IPS-18a (cell line): ENCODE measurements at regions not wholly inside any gene's neighbourhood (a gene's known extent, or its start where the extent isn't known, plus 50 kb on each side); places are given as distances from the start of the nearest gene placed in this dataset.

Experiments
- H3K27ac ChIP-seq: one replicate; pipeline ENCODE4 v1.5.1; 2013; ENCODE audit warnings: low read length
- H3K27me3 ChIP-seq: one replicate; pipeline ENCODE4 v1.6.1; 2013; ENCODE audit warnings: mild to moderate bottlenecking, low read length; ENCODE audit not compliant: control insufficient read depth, insufficient read depth
- H3K36me3 ChIP-seq: one replicate; pipeline ENCODE4 v1.6.1; 2013; ENCODE audit warnings: low read depth, low read length; ENCODE audit not compliant: control insufficient read depth
- H3K4me1 ChIP-seq: one replicate; pipeline ENCODE4 v1.6.1; 2013; ENCODE audit warnings: low read depth, low read length; ENCODE audit not compliant: control insufficient read depth
- H3K4me3 ChIP-seq: one replicate; pipeline ENCODE4 v1.5.1; 2013; ENCODE audit warnings: low read length
- H3K9ac ChIP-seq: one replicate; pipeline ENCODE4 v1.6.1; 2013; ENCODE audit warnings: mild to moderate bottlenecking, low read length, moderate library complexity
- H3K9me3 ChIP-seq: one replicate; pipeline ENCODE4 v1.6.1; 2013; ENCODE audit warnings: low read depth, low read length; ENCODE audit not compliant: control insufficient read depth

DNA sequence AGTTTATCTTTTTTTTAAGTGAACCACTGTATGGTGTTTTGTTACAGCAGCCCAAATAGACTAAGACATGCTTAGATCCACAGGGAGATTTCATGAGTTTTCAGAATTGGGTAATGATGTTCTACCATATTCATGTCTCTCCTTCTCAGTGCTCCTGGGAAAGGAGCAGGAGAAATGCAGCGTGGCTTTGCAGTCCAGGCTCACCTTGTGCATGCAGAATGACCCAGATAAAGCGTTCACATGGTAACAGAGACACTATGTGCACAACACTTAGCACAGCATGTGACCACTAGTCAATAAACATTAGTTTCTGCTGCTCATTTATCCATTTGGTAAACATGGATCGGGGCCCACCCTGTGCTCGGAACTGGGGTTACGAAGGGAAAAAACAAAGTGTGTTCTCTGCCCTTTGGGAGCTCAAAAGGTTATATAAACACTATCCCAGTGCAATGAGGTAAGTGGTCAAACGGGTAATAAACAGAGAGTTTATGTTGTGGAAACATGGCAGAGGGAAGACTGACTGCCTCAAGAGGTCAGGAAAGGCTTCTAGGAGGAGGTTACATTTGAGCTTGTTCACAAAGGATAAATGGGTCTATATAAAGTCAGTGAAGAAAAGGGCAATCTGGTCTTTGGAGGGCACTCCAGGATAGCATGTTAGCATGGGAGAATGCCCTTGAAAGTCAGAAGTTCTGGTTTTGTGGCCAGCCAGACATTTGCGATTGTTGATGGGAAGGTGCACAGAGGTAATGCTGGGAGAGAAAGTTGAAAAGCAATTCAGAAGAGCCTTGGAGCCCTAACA is 299.2 kb downstream of the TDRD15 start:
- no peaks in the 10 kb centered on the region for H3K27me3 ChIP-seq
- no peaks in the 10 kb centered on the region for H3K4me1 ChIP-seq
- H3K36me3 ChIP-seq = no peaks in the 10 kb centered on the region
- H3K9me3 ChIP-seq = no peaks in the 10 kb centered on the region
- no peak overlapping the region for H3K9ac ChIP-seq
- H3K4me3 ChIP-seq = no peak overlapping the region
- no peak overlapping the region for H3K27ac ChIP-seq

DNA sequence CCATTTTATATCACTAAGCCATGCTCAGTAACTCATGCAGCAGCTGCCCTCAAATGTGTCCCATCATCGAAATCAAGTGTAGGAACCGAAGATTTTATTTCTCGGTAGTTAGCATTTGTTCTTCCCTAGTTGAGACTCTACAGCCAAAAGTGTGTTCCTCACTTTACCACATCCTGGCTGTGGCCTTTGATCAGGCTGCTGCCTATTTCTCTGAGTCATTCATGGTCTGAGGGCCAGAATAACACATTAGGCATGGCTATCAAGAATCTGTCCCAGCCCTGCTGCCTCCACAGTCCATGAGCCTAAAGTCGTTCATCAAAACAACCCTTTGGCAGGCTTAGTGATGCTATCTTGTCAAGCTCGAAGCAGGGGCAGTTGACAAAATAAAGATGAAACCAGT is 300.1 kb downstream of the TDRD15 start:
- Histone ChIP-seq H3K27me3 (no peaks in the 10 kb centered on the region), H3K27ac (no peak overlapping the region), H3K9me3 (no peaks in the 10 kb centered on the region), H3K4me3 (no peak overlapping the region), H3K9ac (no peak overlapping the region), H3K36me3 (no peaks in the 10 kb centered on the region), H3K4me1 (no peaks in the 10 kb centered on the region)

DNA sequence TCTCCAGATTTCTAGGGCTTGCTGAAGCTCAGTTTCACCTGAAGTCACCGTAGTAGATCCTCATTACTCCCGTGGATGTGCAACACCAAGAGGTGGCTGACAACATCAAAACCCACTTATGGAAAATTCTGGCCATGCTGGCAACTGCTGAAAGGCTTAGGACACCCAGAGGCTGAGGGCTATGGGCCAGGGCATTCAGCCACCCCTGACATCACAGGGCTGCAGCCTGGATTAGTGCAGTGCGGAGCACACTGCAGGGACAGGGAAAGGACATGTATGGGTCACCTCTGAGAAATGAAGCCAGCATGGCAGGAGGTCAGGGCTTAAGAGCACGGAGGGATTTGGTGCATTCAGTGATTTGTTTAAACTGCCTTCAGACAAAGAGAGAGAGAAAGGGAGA is 300.6 kb downstream of the TDRD15 start:
- Histone ChIP-seq H3K36me3 (no peaks in the 10 kb centered on the region), H3K4me3 (no peak overlapping the region), H3K9ac (no peak overlapping the region), H3K9me3 (no peaks in the 10 kb centered on the region), H3K27me3 (no peaks in the 10 kb centered on the region), H3K4me1 (no peaks in the 10 kb centered on the region), H3K27ac (no peak overlapping the region)

- H3K36me3 ChIP-seq = no peaks in the 10 kb centered on the region
- no peak overlapping the region for H3K4me3 ChIP-seq
- no peaks in the 10 kb centered on the region for H3K4me1 ChIP-seq
- H3K27ac ChIP-seq = no peak overlapping the region
- no peaks in the 10 kb centered on the region for H3K9me3 ChIP-seq
- no peak overlapping the region for H3K9ac ChIP-seq
- H3K27me3 ChIP-seq = no peaks in the 10 kb centered on the region
Observed at GRCh38 chr2:21427606-21428005, 303.8 kb downstream of the TDRD15 start.

DNA sequence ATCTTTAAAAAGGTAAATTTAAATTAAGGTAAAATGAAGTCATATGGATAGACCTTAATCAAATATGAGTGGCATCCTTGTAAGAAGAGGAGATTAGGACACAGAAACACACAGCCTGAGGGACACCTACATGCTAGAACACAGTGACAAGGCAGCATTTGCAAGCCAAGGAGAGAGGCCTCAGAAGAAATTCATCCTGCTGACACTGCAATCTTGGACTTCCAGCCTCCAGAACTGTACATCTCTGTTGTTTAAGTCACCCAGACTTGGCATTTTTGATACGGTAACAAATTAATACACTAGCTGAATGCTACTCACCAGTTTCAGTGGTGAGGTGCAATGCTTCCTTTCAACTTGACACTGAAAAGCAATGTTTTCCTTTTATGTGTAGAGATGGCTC is 305.0 kb downstream of the TDRD15 start:
- no peak overlapping the region for H3K4me3 ChIP-seq
- H3K27ac ChIP-seq = no peak overlapping the region
- no peaks in the 10 kb centered on the region for H3K4me1 ChIP-seq
- H3K36me3 ChIP-seq = no peaks in the 10 kb centered on the region
- H3K9ac ChIP-seq = no peak overlapping the region
- H3K27me3 ChIP-seq = no peaks in the 10 kb centered on the region
- no peaks in the 10 kb centered on the region for H3K9me3 ChIP-seq

GRCh38 chr2:21429747-21430146 is 306.0 kb downstream of the TDRD15 start:
- H3K27ac ChIP-seq = no peak overlapping the region
- no peak overlapping the region for H3K4me3 ChIP-seq
- H3K27me3 ChIP-seq = no peaks in the 10 kb centered on the region
- no peaks in the 10 kb centered on the region for H3K36me3 ChIP-seq
- H3K9ac ChIP-seq = no peak overlapping the region
- no peaks in the 10 kb centered on the region for H3K4me1 ChIP-seq
- H3K9me3 ChIP-seq = no peaks in the 10 kb centered on the region

DNA sequence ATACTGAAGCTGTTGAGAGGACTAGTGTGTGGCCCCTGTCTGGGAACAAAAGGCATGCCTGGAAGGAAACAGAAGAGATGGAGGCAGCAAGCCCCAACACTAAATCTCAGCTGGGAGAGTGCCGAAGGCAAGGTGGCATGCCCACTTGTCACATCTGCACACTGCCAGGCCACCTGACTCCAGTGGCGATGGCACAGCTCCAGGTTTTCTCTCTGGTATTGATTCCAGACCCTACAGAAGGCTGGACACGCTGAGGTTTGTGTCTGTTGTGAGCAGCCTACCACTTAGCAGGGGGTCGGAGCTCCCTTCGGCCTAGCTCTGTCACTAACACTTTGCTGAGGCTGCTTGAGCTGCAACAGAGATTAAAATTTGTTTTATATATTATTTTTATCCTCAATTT is 307.3 kb downstream of the TDRD15 start:
- H3K27me3 ChIP-seq = no peaks in the 10 kb centered on the region
- no peaks in the 10 kb centered on the region for H3K9me3 ChIP-seq
- H3K9ac ChIP-seq = no peak overlapping the region
- H3K27ac ChIP-seq = no peak overlapping the region
- no peak overlapping the region for H3K4me3 ChIP-seq
- no peaks in the 10 kb centered on the region for H3K36me3 ChIP-seq
- H3K4me1 ChIP-seq = no peaks in the 10 kb centered on the region

DNA sequence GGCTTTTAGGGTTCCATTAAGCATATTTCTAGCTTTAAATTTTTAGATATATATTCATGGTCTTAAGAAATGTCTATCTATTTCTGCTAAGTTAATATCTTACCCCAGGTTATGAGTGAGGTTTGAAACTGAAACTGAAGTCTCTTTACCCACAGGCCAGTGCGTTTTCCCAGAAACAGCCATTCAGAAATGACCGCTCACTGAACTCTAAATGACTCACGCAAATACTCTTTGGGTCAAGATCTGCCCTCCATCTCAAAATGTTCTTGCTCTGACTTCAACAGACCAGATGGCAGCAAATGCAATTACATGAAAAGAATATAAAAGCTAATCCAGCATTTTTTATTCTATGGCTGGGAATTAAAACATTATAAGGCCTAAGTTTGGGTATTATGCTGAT is 315.2 kb downstream of the TDRD15 start:
- H3K4me1 ChIP-seq = no peaks in the 10 kb centered on the region
- H3K9ac ChIP-seq = no peak overlapping the region
- no peak overlapping the region for H3K27ac ChIP-seq
- no peaks in the 10 kb centered on the region for H3K9me3 ChIP-seq
- no peaks in the 10 kb centered on the region for H3K36me3 ChIP-seq
- H3K4me3 ChIP-seq = no peak overlapping the region
- no peaks in the 10 kb centered on the region for H3K27me3 ChIP-seq

- Histone ChIP-seq H3K36me3 (no peaks in the 10 kb centered on the region), H3K27me3 (no peaks in the 10 kb centered on the region), H3K9me3 (no peaks in the 10 kb centered on the region), H3K4me3 (no peak overlapping the region), H3K9ac (no peak overlapping the region), H3K4me1 (no peaks in the 10 kb centered on the region), H3K27ac (no peak overlapping the region)
Observed at GRCh38 chr2:21441442-21441841, 317.7 kb downstream of the TDRD15 start.

- Histone ChIP-seq H3K27me3 (no peaks in the 10 kb centered on the region), H3K9ac (no peak overlapping the region), H3K4me1 (no peaks in the 10 kb centered on the region)
Observed at GRCh38 chr2:21443494-21444105, 319.8 kb downstream of the TDRD15 start.

GRCh38 chr2:21449881-21450280 is 326.1 kb downstream of the TDRD15 start:
- no peaks in the 10 kb centered on the region for H3K27me3 ChIP-seq
- no peak overlapping the region for H3K9ac ChIP-seq
- H3K4me1 ChIP-seq = peaks cover 11% of the 10 kb centered on the region
- no peak overlapping the region for H3K27ac ChIP-seq
- no peaks in the 10 kb centered on the region for H3K36me3 ChIP-seq
- H3K9me3 ChIP-seq = no peaks in the 10 kb centered on the region
- H3K4me3 ChIP-seq = no peak overlapping the region

More at GRCh38 chr2:21443494-21444105, 319.8 kb downstream of the TDRD15 start:
- no peak overlapping the region for H3K4me3 ChIP-seq
- H3K27ac ChIP-seq = no peak overlapping the region
- H3K9me3 ChIP-seq = no peaks in the 10 kb centered on the region
- no peaks in the 10 kb centered on the region for H3K36me3 ChIP-seq

GRCh38 chr2:21451403-21451802 is 327.6 kb downstream of the TDRD15 start:
- H3K27me3 ChIP-seq = no peaks in the 10 kb centered on the region
- no peaks in the 10 kb centered on the region for H3K9me3 ChIP-seq
- no peaks in the 10 kb centered on the region for H3K36me3 ChIP-seq
- no peak overlapping the region for H3K9ac ChIP-seq
- no peak overlapping the region for H3K27ac ChIP-seq
- H3K4me3 ChIP-seq = no peak overlapping the region
- H3K4me1 ChIP-seq = peaks cover 11% of the 10 kb centered on the region
